Right lung (tissue), 2 donors: ENCODE measurements at regions not wholly inside any gene's neighbourhood (a gene's known extent, or its start where the extent isn't known, plus 50 kb on each side); places are given as distances from the start of the nearest gene placed in this dataset.
"Not testable (repeated sequence)": the region's sequence is repeated elsewhere in the genome, so short reads cannot be mapped to it uniquely, and the experiment has no call there.

Source experiments
- DNase-seq, 2 donors: peaks; one replicate each; pipeline ENCODE4 v3.0.0-alpha.2; 2013

DNA sequence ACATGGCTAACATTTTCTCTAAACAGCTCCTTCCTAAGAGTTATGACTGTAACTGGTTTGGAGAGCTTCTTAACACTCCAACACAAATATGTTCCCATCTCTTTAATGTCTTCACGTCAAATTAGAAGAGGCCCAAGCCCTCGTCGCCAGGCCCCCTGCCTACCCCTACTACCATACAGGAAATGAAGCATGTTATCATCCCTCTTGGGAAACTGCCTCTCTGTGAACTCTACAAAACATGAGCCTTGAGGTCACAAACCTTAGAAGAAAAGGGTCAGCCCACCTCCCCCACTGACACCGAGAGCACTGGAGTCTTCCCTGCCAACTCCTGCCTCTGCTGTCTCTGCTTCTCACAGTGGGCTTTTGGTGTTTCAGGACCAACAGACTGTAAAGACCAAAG is 243.1 kb upstream of the STT3B start:
- no peak for DNase-seq

DNA sequence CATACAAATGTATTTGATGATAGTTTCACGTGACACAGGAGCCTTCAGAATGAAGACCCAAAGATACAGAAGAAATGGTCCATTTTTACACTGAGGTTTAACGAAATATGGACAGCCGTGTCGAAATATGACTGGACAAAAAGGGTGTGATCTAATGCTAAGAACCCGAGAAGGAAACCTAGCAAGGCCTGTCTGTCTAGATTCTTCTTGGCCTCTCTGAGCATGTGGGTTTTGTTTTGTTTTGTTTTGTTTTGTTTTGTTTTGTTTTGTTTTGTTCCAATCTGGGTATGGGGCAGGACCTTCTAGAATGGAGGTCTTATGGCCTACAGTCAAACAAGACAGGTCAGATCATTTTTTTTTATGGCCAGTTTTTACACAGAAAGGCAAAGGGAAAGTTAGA is 242.7 kb upstream of the STT3B start:
- DNase-seq, result no peak

DNA sequence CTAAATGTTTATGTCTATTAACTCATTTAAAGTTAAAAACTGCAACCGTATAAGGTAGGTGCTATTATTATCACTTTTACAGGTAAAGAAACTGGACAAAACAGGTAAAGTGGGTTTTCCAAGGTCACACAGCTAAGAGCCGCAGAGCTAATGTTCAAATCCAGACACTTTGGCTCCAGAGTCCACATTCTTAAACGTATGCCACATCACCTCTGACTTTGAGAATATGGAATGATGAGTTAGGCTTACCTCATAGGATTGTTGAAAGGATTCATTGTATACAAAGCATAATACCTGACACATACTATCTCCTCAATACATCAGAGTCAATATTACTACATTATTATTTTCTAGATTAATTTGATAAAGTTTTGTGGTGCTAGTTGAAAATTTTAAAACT is 240.9 kb upstream of the STT3B start:
- DNase-seq, result no peak

DNA sequence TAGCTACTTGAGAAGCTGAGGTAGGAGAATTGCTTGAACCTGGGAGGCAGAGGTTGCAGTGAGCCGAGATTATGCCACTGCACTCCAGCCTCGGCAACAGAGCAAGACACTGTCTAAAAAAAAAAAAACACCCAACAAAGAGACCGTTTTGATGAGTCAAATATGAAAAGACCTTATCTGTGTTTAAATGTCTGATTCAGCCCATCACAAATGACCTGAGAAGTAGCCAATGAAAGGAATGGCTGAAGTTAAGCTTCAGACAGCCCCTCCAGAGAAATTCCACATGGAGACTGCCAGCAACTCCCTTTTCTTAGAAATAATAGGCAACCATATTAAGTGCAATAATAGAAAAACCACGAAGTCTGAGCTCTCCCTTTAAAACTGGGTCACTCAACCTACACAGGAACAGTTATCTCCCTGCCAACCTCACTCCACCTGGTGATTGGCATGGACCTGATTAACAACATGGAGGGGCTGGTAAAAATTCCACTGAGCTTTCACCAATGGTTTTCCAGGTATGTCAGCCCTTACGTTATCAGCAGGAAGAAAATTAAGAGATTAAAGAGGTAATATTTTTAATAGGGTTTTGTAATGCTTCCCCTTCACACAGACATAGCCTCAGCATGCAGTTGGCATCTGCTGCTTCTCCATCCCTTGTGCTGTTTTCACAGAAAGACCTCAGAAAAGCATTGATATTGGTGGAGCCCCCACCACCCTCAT is 238.1 kb upstream of the STT3B start:
- DNase-seq, result no peak

DNA sequence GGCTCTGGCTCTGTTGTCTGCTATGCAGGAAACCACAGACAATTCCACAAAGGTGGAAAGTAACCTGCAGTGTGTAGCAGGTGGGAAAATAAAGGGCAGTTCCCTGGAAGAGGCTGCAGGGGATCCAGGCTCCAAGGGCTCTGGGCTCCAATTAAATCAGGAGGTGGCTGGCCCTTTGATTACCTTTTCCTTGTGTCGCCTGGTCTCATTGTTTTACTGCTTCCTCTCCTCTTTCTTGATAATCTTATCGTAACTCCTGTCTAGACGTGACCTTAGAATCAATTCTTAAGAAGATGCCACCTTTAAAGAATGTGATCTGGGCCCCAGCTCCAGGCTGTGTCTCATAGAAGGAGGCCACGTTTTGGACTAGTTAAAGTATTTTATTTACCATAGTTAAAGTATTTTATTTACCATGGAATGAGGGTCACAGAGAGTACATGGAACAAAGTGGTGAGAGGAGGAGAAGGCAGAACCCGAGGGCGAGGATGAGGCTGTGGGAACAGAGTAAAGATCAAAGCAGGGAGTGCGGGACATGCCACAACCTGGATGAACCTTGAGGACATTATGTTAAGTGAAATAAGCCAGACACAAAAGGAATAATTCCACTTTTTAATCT is 237.5 kb upstream of the STT3B start:
- DNase-seq, result no peak

DNA sequence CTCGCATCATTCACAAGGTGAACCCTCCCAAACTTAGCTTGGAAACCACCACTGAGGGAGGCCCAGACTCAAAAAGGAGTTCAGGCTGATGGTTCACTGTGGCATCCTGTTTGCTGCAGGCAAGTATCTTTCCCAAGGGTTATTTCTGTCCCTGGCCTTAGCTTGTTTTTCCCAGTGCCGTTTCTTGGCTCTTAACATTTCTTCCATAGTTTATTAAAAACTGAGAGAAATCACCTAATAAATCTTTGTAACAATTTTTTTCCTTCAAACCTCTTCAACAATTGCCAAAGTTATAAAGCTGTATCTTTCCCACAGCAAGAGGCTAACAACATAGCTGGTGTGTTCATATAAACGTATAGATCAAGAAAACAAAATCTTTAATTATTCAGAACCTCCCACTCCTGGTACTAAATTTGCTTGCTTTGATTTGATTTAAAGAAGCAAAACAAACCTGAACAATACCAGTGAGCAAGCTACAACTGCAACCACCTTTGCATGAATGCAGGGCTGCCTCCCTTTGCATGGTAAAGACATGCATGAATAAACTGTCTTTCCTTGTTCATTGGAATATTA is 234.9 kb upstream of the STT3B start:
- peak in 1 of 2 donors; percentile 8 for DNase-seq

DNA sequence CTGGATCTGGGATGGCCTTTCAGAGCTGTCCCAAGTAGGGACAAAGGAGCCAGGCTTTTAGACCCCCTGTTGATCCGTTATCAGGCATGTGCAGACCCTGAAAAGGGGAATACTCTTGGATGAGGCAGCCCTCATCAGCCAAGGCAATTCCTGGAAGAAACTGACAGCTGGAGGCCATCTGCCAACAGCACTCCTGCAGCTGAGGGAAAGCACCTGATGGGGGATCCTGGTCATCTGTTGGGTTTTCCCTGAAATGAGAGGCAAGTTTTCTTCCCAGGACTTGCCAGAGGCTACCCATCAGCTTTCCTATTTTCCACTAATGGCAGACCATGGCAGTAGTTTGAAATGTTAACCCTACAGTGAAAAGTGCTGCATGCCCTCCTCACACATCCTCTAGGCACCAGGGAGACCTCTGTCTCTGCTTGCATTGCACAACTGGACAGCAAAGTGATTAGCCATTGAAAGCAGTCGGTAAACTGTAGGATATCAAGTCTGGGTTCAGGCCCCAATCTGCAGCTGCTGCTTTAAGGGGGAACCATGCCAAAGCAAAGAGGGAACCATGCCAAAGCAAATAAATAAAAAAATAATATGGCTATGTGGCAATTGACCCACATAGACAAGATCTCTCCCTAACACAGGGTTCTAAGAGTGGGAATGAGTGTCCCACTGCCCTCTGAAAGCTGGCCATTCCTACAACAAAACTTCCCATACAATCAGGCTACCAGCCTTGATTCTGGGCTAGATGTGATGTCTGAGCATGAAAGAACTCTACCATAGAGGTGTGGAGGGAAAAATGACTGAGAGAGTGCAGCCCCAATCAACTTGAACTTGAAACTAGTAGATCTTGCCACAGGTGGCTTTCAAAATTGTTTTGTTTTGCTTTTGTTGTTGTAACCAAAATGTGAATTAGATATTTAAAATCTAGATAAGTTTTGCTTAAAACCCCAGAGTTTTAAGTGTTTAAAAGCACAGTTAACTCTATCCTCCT is 232.0 kb upstream of the STT3B start:
- peak; percentile 39 to 41 for DNase-seq

DNA sequence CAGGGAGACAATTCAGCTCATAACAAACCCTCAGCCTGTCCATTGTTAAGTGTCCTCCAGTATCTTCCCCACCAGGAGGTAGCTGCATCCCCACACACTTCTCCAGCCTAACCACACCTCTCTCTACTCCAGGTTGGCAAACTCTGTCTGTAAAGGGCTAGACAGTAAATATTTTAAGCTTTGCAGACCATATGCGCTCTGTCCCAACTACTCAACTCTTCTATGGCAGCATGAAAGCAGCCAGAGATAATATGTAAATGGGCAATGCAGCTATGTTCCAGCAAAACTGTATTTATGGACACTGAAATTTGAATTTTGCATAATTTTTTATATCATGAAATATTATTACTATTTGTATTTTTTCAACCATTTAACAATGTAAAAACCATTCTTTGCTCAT is 230.4 kb upstream of the STT3B start:
- DNase-seq, result no peak

DNA sequence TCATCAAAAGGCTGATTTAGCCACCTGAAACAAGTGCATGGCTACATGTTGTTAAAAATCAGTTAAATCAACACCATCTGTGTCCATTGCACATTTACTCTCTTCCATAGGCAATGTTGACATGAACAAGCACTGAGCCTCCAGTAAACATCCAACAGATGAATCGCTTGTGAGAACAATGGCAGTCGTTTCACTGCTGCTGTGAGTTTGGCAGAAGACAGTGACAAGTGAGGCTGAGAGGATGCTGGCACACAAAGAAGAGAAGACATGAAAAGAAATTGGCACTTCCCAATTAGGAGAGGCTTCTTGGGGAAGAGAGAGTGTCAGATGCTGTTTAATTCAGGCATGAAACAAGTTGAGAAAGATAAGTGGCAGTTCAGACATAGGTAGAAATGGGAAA is 227.4 kb upstream of the STT3B start:
- DNase-seq, result no peak

DNA sequence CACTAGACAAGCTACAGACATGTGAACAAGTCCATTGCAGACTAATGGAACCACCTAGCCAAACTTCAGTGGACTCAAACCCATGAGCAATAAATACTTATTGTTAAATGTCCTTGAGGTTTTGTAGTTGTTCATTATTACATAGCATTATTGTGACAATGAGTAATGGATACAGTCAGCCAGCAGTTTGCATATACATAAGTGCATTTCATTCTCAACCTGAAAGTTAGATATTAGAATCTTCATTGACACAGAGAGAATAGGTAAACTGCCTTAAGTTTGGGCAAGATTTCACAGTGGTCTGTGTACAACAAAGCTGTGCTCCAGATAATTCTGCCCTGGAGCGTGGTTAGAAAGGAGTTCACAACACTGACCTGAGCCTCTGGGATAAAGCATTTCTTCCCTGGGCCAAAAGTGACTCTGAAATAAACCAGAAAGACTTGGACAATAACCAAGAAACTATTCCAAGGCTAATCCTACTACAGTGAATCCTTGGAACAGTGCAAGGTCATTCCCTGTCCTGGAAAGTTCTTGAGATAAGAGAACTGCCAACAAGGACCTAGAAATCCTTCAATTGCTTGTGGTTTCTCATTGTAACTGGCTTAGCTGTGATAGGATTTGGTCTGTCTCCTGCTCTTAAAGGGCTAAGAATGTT is 225.5 kb upstream of the STT3B start:
- DNase-seq, result no peak

DNA sequence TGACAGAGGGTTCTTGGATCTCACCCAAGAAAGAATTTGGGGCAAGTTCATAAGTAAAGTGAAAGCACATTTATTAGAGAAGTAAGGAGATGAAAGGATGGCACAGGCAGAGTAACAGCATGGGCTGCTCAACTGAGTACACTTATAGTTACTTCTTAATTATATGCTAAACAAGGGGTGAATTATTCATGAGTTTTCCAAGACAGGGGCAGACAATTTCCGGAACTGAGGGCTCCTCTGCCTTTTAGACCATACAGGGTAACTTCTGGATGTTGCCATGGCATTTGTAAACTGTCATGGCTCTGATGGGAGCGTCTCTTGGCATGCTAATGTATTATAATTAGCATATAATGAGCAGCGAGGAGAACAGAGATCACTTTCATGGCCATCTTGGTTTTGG is 221.2 kb upstream of the STT3B start:
- DNase-seq, result no peak

DNA sequence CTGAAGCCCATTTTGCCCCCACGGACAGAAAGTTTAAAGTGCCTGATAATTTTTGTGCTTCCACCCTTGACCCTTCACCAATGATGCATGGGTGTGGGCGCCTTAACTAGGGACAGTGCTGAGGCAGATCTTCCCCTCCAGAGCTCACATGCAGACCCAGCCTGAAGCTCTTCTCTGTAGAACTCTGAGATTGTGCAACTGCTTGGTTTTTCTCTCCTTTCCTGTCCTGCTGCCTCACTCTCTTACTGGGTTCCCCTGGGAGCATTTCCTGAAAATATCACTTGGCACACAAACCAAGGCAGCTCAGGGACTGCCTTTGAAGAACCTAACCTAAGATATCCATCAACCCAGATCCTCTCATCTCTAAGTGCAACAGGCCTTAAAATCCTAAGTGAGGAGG is 220.3 kb upstream of the STT3B start:
- DNase-seq, result no peak

DNA sequence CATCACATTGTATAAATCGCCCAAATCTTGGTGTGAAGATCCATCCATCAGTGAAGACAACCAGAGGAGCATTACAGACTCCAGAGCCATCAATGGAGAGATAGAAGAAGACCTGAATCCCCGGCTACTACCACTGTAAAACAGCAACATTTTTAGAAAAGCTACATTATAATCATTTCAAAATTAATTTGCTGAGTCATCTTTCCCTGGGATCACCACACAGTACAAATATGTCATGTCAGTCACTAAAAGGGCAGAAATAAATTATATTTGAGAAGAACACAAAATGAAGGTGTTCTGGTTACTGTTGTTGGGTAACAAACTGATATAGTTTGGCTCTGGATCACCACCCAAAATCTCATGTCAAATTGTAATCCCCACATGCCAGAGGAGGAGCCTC is 218.5 kb upstream of the STT3B start:
- DNase-seq, result no peak

DNA sequence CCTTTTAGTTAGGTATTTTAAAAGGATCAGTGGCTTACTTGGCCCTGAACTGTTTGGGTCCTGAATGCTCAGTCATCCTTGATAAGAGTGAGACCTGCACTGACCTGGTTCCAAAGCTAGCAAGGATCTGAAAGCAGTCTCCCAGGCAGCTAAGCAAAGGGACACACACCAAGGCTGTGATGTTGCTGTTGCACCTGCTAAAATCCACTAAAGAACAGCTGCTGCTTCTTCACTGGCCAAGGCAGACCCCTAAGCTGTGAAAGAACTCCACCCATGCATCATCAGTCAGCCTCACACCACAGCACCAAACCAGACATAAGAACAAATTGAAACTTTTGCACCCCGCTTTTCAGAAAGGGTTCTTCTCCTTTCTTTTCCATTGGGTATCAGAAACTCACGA is 213.4 kb upstream of the STT3B start:
- no peak for DNase-seq

DNA sequence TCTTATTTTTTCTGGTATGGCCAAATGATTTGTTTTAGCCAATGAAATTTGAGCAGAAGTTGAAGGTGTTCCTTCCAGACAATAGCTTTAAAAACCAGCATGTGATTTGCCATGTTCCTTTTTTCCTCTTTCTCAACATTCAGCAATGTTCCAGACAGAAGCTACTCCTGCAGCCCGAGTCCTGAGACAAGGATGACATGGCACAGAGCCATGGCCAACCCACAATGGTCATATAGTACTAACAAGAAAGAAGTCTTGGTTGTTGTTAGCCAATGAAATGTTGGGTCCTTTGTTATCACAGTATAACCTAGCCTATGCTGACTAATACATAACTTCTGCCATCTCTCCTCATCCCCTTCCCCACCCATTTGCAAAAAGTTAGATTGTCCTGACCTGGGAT is 211.1 kb upstream of the STT3B start:
- no peak for DNase-seq

DNA sequence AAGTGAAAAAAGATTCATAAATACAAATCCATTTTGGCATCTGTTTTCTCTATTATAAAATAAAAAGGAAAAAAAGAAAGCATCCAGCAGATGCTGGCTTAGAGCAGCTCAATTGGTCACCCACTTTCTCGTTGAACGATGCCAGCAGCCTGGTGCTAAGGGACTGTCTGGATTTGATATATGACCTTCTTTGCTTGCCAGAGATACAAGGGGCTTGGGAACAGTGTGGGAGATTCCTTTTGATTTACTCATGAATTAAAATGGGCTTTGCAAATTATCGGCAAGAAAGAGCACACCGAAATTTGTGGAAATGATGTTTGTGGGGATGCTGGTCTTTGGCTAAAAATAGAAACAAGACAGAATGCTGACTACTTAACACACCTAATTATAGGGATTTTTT is 210.3 kb upstream of the STT3B start:
- no peak for DNase-seq

DNA sequence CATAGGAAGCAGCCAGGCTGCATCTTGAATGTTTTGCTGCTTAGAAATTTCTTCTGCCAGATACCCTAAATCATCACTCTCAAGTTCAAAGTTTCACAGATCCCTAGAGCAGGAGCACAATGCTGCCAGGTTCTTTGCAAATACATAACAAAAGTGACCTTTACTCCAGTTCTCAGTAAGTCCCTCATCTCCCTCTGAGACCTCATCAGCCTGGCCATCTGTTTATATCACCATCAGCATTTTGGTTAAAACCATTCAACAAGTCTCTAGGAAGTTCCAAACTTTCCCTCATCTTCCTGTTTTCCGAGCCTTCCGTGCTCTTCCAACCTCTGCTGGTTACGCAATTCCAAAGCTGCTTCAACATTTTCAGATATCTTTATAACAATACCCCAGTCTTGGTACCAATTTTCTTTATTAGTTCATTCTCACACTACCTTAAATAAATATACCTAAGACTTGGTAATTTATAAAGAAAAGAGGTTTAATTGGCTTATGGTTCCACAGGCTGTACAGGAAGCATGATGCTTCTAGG is 204.8 kb upstream of the STT3B start:
- DNase-seq, result not testable (repeated sequence)

DNA sequence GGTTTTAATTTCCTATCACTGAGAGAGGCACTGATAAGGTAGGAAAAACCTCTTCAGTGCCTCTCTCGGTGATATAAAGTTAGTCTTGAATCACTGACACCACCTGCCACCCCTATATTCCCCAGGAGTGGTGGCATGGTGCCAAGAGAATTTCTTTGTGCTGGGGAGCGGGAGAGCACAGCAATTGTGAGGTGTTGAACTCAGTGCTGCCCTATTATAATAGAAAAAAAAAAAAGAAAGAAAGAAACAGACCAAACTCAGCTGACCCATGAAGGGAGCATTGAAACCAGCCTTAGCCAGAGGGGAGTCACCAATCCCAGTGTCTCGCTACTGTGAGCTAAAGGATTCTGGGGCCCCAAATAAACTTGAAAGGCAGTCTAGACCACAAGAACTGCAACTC is 201.4 kb upstream of the STT3B start:
- DNase-seq, result no peak

DNA sequence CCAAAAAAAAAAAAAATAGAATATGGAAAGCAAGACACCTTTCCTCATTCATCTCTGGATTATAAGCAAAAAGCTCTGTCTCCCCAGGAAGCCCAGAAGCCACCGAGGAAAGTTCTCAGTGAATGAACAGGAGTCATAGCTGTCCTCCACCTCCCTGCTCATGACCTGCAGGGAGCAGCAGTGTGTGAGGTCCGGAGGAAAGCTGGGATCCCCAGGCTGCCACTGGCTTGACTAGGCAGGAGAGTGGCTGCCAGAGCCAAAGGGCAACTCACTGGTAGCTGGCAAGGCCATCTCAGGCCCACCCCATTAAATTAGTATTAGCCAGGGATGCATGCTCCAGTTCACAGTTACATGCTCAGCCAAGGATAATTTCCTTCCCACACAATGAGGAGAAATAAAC is 191.6 kb upstream of the STT3B start:
- DNase-seq, result no peak

DNA sequence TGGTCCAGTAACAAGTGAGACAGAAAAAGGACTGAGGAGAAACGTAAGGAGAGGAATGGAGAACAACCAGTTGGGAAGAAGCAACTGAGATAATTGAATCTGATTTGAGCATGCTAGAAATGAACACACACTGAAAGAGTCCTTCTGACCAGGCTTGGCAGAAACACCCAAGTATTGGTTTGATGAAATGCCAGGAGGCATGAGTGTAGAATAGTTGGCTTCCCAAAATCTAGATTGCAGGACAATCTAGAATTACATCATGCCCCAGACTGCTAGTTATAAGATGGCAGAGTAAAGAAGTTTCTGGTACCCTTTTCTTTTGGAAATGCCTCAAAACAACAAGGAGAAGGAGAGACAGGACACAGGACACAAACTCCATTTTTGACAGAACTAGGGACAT is 189.7 kb upstream of the STT3B start:
- no peak for DNase-seq

DNA sequence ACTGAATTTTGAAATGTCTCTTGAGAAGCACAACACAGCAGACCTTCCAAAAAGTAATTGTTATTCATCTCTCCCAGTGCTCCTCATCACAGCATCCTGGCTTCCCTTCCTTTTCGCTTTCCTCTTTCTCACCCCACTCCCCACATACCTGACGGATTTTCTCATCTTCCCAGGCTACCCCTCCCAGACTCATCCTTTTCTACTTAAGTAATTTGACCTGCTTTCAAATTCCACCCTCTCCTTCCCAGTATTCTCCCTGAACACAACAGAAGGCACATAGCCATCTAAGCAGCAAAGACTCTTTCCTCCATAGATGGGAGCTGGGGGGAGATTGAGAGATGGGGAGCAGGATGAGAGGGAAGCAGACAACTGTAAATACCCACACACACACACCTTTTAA is 187.1 kb upstream of the STT3B start:
- no peak for DNase-seq

DNA sequence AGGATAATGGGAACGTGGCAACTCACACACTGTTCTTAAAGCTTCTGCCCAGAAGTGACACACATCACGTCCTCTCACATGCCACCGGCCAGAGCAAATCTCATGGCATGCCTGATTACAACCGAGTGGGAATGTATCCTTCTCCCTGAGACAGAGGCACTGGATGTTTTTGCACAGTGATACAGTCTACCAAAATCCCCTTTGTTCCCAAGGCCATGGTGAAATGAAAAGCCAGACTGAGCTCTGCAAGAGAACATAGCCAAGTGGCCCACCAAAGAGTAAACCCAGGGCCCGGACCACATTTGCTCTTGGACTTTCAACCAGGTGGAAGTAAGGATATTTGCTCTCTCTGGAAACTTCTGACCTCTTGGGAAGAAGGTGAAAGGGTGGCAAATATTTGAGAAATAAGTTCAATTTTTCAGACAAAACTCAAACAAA is 186.2 kb upstream of the STT3B start:
- DNase-seq, result no peak
